ENCODE measurements at regions not wholly inside any gene's neighbourhood (a gene's known extent, or its start where the extent isn't known, plus 50 kb on each side); places are given as distances from the start of the nearest gene placed in this dataset.

DNA sequence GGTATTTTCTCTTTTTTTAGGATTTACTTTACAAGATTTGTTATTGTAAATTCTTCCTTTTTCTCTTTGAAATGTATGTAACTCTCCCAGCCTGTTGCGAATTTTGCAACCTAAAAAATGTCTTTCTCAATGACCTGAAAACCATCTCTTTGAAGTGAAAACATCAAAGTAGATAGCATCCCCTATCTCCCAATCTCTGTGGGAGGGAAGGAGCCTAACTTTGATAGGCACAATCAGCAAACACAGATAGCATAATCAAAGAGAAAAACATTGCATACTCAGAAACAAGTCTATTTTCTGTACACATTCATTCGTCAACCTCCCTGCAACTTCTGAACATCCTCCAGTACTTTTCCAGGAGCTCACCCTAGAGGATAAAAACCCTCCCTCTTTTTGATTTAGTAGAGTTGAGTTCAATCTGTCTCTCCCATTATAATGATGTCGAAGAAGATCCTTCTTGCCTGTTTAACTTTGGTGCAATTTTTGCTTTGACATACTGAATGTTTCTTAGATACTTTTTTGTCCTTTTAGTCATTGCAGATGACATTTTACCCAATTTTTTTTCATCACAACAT is 849.2 kb upstream of the LRFN5 start:
- Histone ChIP-seq H3K9me3 (ENCODE audit: control insufficient read depth in 5 of 5, low read length in 5 of 5) (peaks cover 0 to 21% (median 5%) of the 10 kb centered on the region in 5 donors), H3K27me3 (ENCODE audit: control insufficient read depth in 5 of 5, insufficient read depth in 4 of 5, low read length in 5 of 5) (no peaks in the 10 kb centered on the region), H3K4me3 (ENCODE audit: low read depth in 1 of 5, low read length in 5 of 5) (no peak overlapping the region), H3K4me1 (ENCODE audit: control insufficient read depth in 5 of 5, insufficient read depth in 5 of 5, low read length in 5 of 5) (no peaks in the 10 kb centered on the region), H3K36me3 (ENCODE audit: control insufficient read depth in 5 of 5, insufficient read depth in 5 of 5, low read length in 5 of 5) (no peaks in the 10 kb centered on the region), H3K27ac (ENCODE audit: low read depth, low read length) (no peak overlapping the region), H3K9ac (ENCODE audit: low read length in 5 of 5) (no peak overlapping the region)

DNA sequence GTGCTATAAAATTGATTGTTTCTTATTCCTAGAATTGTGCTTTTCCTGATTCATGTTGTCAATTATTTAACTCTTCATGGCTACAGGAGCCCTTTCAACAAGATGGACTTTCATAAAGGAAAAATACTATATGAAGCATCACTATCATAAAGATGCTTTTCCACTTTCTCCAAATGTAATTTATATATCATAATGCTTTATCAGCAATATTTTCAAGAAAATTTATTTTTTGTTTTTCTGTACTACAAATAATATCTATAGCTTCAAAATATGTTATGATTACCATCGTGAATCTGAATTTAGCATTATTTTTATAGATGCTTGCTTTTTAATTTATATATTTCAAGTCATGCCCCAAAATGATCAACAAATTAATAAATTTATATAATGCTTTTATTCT is 873.5 kb upstream of the LRFN5 start:
- Histone ChIP-seq H3K27me3 (ENCODE audit: control insufficient read depth in 5 of 5, insufficient read depth in 4 of 5, low read length in 5 of 5) (no peaks in the 10 kb centered on the region), H3K9me3 (ENCODE audit: control insufficient read depth in 5 of 5, low read length in 5 of 5) (peaks cover 0 to 8% (median 7%) of the 10 kb centered on the region in 5 donors), H3K4me3 (ENCODE audit: low read depth in 1 of 5, low read length in 5 of 5) (no peak overlapping the region), H3K9ac (ENCODE audit: low read length in 5 of 5) (no peak overlapping the region), H3K36me3 (ENCODE audit: control insufficient read depth in 5 of 5, insufficient read depth in 5 of 5, low read length in 5 of 5) (no peaks in the 10 kb centered on the region), H3K4me1 (ENCODE audit: control insufficient read depth in 5 of 5, insufficient read depth in 5 of 5, low read length in 5 of 5) (no peaks in the 10 kb centered on the region), H3K27ac (ENCODE audit: low read depth, low read length) (no peak overlapping the region)

DNA sequence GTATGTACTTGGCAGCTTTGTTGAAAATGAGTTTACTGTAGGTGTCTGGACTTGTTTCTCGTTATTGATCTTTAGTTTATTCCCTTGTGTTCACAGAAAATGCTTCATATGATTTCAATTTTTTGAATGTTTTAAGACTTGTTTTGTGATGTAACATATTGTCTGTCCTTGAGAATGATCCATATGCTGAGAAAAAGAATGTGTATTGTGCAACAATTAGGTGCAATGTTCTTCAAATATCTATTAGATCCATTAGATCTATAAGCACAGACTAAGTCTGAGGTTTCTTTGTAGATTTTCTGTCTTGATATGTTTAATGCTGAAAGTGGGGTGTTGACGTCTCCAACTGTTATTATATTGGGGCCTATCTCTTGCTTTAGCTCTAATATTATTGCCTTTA is 879.6 kb upstream of the LRFN5 start:
- H3K4me3 ChIP-seq (ENCODE audit: low read depth in 1 of 5, low read length in 5 of 5), result no peak overlapping the region
- no peaks in the 10 kb centered on the region for H3K4me1 ChIP-seq (ENCODE audit: control insufficient read depth in 5 of 5, insufficient read depth in 5 of 5, low read length in 5 of 5)
- no peak overlapping the region for H3K27ac ChIP-seq (ENCODE audit: low read depth, low read length)
- no peak overlapping the region for H3K9ac ChIP-seq (ENCODE audit: low read length in 5 of 5)
- H3K27me3 ChIP-seq (ENCODE audit: control insufficient read depth in 5 of 5, insufficient read depth in 4 of 5, low read length in 5 of 5), result no peaks in the 10 kb centered on the region
- no peaks in the 10 kb centered on the region for H3K36me3 ChIP-seq (ENCODE audit: control insufficient read depth in 5 of 5, insufficient read depth in 5 of 5, low read length in 5 of 5)
- H3K9me3 ChIP-seq (ENCODE audit: control insufficient read depth in 5 of 5, low read length in 5 of 5), result peaks cover 0 to 12% (median 4%) of the 10 kb centered on the region in 5 donors

DNA sequence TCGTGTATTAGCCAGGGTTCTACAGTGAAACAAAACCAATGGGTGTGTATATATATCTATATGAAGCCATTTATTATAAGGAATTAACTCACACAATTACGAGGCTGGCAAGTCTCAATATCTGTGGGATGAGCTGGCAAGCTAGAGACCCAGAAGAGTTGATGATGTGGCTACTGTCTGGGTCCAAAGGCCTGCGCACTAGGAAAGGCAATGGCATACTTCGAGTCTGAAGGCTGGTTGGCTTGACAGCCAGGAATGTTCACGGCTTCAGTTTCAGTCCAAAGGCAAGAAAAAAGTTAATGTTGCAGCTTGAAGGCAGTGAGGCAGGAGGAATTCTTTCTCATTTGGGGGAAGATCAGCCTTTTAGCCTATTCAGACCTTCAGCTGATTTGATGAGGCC is 893.3 kb upstream of the LRFN5 start:
- no peak overlapping the region for H3K4me3 ChIP-seq (ENCODE audit: low read depth in 1 of 5, low read length in 5 of 5)
- no peaks in the 10 kb centered on the region for H3K4me1 ChIP-seq (ENCODE audit: control insufficient read depth in 5 of 5, insufficient read depth in 5 of 5, low read length in 5 of 5)
- H3K27ac ChIP-seq (ENCODE audit: low read depth, low read length), result no peak overlapping the region
- no peak overlapping the region for H3K9ac ChIP-seq (ENCODE audit: low read length in 5 of 5)
- no peaks in the 10 kb centered on the region for H3K27me3 ChIP-seq (ENCODE audit: control insufficient read depth in 5 of 5, insufficient read depth in 4 of 5, low read length in 5 of 5)
- H3K9me3 ChIP-seq (ENCODE audit: control insufficient read depth in 5 of 5, low read length in 5 of 5), result peaks cover 2 to 16% (median 4%) of the 10 kb centered on the region in 5 donors
- no peaks in the 10 kb centered on the region for H3K36me3 ChIP-seq (ENCODE audit: control insufficient read depth in 5 of 5, insufficient read depth in 5 of 5, low read length in 5 of 5)

DNA sequence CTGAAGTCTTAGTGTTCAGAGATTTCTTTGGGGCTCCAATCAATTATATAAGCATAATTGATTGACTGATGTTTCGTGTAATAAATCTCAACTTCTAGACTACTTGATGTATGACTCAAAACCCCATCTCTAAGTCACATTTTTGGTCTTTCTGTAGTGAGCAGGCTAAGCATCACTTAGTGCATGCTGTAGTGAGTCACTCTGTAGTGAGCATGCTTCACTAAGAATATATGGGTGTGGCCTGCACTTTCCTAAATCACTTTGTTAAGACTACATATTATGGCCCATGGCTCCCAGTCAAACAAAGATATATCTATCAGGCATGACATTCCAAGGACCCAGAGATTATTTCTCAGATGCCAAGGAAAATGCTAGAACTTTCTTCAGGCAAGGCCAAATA is 909.4 kb upstream of the LRFN5 start:
- Histone ChIP-seq H3K4me3 (ENCODE audit: low read depth in 1 of 5, low read length in 5 of 5) (no peak overlapping the region), H3K9ac (ENCODE audit: low read length in 5 of 5) (no peak overlapping the region), H3K27me3 (ENCODE audit: control insufficient read depth in 5 of 5, insufficient read depth in 4 of 5, low read length in 5 of 5) (no peaks in the 10 kb centered on the region)

DNA sequence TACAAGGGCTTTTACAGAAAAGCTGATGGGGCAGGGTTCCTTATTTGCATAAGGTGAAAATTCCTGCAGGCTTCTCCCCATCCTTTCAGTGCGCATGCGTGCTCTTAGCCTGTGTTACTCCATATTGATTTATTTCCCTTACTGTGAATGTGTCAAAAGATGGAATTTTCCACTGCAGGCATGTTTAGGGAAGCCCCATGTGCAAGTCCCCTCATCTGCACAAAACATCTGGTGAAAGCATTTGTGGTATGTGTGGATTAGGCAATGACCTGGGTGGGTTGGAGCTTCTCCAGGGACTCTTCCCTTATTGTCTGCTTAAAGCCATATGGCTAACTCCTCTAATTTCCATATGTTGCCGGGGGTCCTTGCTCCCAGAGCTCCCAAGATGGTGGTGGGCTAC is 912.7 kb upstream of the LRFN5 start:
- Histone ChIP-seq H3K27me3 (ENCODE audit: control insufficient read depth in 5 of 5, insufficient read depth in 4 of 5, low read length in 5 of 5) (no peaks in the 10 kb centered on the region), H3K27ac (ENCODE audit: low read depth, low read length) (no peak overlapping the region), H3K4me3 (ENCODE audit: low read depth in 1 of 5, low read length in 5 of 5) (peak overlapping the region in 1 of 5 donors; percentile 5), H3K9ac (ENCODE audit: low read length in 5 of 5) (no peak overlapping the region), H3K9me3 (ENCODE audit: control insufficient read depth in 5 of 5, low read length in 5 of 5) (no peaks in the 10 kb centered on the region), H3K4me1 (ENCODE audit: control insufficient read depth in 5 of 5, insufficient read depth in 5 of 5, low read length in 5 of 5) (peaks cover 0 to 6% (median 4%) of the 10 kb centered on the region in 5 donors), H3K36me3 (ENCODE audit: control insufficient read depth in 5 of 5, insufficient read depth in 5 of 5, low read length in 5 of 5) (no peaks in the 10 kb centered on the region)

More for the DNA sequence above, 909.4 kb upstream of the LRFN5 start:
- Histone ChIP-seq H3K36me3 (ENCODE audit: control insufficient read depth in 5 of 5, insufficient read depth in 5 of 5, low read length in 5 of 5) (no peaks in the 10 kb centered on the region), H3K27ac (ENCODE audit: low read depth, low read length) (no peak overlapping the region), H3K9me3 (ENCODE audit: control insufficient read depth in 5 of 5, low read length in 5 of 5) (no peaks in the 10 kb centered on the region), H3K4me1 (ENCODE audit: control insufficient read depth in 5 of 5, insufficient read depth in 5 of 5, low read length in 5 of 5) (peaks cover 0 to 6% (median 4%) of the 10 kb centered on the region in 5 donors)

DNA sequence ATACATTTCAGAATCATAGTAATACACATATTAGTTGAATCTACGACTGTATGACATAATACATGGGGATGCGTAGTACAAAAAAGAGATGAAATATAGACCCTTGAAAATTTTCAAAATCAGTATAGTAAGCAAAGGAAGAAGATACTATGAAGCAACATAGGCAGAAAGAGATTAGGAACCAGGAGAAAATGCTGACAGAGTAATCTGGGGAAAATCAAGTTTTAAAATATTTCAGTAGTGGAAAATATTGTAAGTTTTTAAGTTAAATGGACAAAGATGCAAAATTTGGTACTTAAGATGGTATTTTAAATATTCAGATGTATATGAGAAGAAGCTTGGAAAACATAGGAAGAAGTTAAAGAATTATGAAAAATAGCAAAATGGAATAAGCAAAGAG is 915.6 kb upstream of the LRFN5 start:
- Histone ChIP-seq H3K4me1 (ENCODE audit: control insufficient read depth in 5 of 5, insufficient read depth in 5 of 5, low read length in 5 of 5) (peaks cover 0 to 6% (median 4%) of the 10 kb centered on the region in 5 donors), H3K4me3 (ENCODE audit: low read depth in 1 of 5, low read length in 5 of 5) (no peak overlapping the region), H3K9ac (ENCODE audit: low read length in 5 of 5) (no peak overlapping the region)

DNA sequence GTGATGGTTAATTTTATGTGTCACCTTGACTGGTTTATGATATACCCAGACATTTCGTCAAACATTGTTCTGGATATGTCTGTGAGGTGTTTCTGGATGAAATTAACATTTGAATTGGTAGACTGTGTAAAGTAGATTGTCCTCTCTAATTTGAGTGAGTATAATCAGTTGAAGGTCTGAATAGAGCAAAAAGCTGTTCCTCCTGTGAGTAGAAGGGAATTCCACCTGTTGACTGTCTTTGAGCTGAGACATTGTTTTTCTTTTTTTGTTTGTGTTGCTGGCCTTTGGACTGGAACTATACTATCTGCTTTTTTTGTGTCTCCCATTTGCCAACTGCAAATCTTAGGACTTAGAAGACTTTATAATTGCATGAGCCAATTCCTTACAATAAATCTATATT is 920.9 kb upstream of the LRFN5 start:
- no peaks in the 10 kb centered on the region for H3K36me3 ChIP-seq (ENCODE audit: control insufficient read depth in 5 of 5, insufficient read depth in 5 of 5, low read length in 5 of 5)
- no peak overlapping the region for H3K27ac ChIP-seq (ENCODE audit: low read depth, low read length)
- no peak overlapping the region for H3K9ac ChIP-seq (ENCODE audit: low read length in 5 of 5)
- no peaks in the 10 kb centered on the region for H3K27me3 ChIP-seq (ENCODE audit: control insufficient read depth in 5 of 5, insufficient read depth in 4 of 5, low read length in 5 of 5)
- H3K9me3 ChIP-seq (ENCODE audit: control insufficient read depth in 5 of 5, low read length in 5 of 5), result no peaks in the 10 kb centered on the region
- no peak overlapping the region for H3K4me3 ChIP-seq (ENCODE audit: low read depth in 1 of 5, low read length in 5 of 5)
- no peaks in the 10 kb centered on the region for H3K4me1 ChIP-seq (ENCODE audit: control insufficient read depth in 5 of 5, insufficient read depth in 5 of 5, low read length in 5 of 5)

More for the DNA sequence above, 915.6 kb upstream of the LRFN5 start:
- H3K36me3 ChIP-seq (ENCODE audit: control insufficient read depth in 5 of 5, insufficient read depth in 5 of 5, low read length in 5 of 5), result no peaks in the 10 kb centered on the region
- no peak overlapping the region for H3K27ac ChIP-seq (ENCODE audit: low read depth, low read length)
- no peaks in the 10 kb centered on the region for H3K27me3 ChIP-seq (ENCODE audit: control insufficient read depth in 5 of 5, insufficient read depth in 4 of 5, low read length in 5 of 5)
- H3K9me3 ChIP-seq (ENCODE audit: control insufficient read depth in 5 of 5, low read length in 5 of 5), result no peaks in the 10 kb centered on the region

DNA sequence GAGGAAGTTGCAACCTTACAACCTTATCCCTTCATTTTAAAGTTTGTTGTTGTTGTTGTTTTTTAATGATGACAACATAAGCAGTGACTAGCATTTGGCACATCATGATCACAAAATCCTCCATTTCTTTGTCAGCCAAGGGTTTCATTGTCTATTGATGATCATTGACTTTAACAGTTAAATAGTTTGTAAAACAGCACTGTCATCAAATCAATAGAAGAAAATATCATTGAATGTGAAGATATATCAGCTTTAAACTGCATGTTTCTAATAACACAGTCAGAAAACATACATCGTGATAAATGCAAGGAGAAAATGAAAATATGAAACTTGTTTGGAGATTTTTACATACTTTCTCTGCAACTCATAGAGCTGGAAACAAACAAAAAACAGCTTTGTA is 922.3 kb upstream of the LRFN5 start:
- Histone ChIP-seq H3K27me3 (ENCODE audit: control insufficient read depth in 5 of 5, insufficient read depth in 4 of 5, low read length in 5 of 5) (no peaks in the 10 kb centered on the region), H3K4me3 (ENCODE audit: low read depth in 1 of 5, low read length in 5 of 5) (no peak overlapping the region), H3K27ac (ENCODE audit: low read depth, low read length) (no peak overlapping the region), H3K9me3 (ENCODE audit: control insufficient read depth in 5 of 5, low read length in 5 of 5) (peaks cover 0 to 2% (median 0%) of the 10 kb centered on the region in 5 donors), H3K9ac (ENCODE audit: low read length in 5 of 5) (no peak overlapping the region), H3K4me1 (ENCODE audit: control insufficient read depth in 5 of 5, insufficient read depth in 5 of 5, low read length in 5 of 5) (no peaks in the 10 kb centered on the region), H3K36me3 (ENCODE audit: control insufficient read depth in 5 of 5, insufficient read depth in 5 of 5, low read length in 5 of 5) (no peaks in the 10 kb centered on the region)

DNA sequence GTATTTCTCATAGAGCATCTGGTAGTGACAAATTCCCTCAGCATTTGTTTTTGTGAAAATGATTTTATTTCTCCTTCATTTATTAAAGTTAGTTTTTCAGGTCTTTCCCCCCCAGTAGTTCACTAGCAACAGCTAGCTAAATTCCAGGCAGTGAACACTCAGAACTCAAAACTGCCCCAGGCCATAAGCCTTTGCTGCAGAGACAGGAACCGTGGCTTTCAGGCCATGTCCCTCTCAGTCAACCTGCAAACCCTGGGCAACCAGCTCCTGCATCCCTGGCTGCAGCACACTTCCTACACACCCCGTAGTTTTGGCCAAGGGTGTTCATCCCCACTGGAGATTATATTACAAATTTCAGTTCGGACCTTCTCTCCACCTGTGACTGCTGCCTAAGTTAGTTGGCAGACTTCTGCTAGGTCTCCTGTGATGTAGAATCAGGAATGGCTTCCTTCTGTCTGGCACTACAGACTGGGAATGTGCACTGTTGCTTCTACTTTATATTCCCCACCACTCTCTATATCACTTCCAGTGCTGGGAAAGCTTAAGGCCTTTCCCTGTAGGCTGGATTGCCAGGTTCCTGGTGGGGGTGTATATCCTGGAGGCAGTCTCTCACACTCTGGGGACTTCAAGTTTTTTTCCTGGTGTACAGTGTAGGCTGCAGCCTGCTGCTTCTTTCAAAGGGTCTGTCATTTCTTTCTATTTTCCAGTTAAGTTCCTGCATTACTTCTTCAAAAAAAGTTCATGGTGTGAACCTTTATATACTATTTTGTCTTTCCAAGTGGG is 924.4 kb upstream of the LRFN5 start:
- Histone ChIP-seq H3K27me3 (ENCODE audit: control insufficient read depth in 5 of 5, insufficient read depth in 4 of 5, low read length in 5 of 5) (no peaks in the 10 kb centered on the region), H3K4me3 (ENCODE audit: low read depth in 1 of 5, low read length in 5 of 5) (no peak overlapping the region), H3K36me3 (ENCODE audit: control insufficient read depth in 5 of 5, insufficient read depth in 5 of 5, low read length in 5 of 5) (no peaks in the 10 kb centered on the region), H3K27ac (ENCODE audit: low read depth, low read length) (no peak overlapping the region), H3K9ac (ENCODE audit: low read length in 5 of 5) (no peak overlapping the region), H3K4me1 (ENCODE audit: control insufficient read depth in 5 of 5, insufficient read depth in 5 of 5, low read length in 5 of 5) (no peaks in the 10 kb centered on the region), H3K9me3 (ENCODE audit: control insufficient read depth in 5 of 5, low read length in 5 of 5) (peaks cover 0 to 2% (median 0%) of the 10 kb centered on the region in 5 donors)
